COLO668 (cell line): ENCODE measurements at regions not wholly inside any gene's neighbourhood (a gene's known extent, or its start where the extent isn't known, plus 50 kb on each side); places are given as distances from the start of the nearest gene placed in this dataset.

ENCODE experiments used
- DNase-seq: peaks from one replicate; lab custom pipeline; 2025; ENCODE audit not compliant: unreplicated experiment; lab: John Stamatoyannopoulos, UW

DNA sequence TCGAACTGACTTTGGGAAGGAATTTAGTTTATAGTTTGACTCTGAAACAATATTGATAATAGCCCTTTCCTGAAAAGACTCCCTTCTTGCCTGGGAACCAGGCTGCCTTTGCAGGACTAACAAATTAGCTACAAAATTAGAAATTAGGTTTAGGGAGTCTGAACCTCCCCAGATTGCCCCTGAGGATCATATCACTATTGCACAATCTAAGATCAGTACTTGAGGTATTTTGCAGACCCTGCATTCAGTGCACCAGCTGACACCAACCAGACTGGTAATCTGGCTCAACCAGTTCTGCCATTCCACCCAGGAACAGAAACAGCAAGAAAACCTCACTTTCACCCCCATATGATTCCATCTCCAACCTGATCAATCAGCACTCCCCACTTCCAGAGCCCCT, 131.8 kb upstream of the GALNT5 start:
- DNase-seq: no peak

DNA sequence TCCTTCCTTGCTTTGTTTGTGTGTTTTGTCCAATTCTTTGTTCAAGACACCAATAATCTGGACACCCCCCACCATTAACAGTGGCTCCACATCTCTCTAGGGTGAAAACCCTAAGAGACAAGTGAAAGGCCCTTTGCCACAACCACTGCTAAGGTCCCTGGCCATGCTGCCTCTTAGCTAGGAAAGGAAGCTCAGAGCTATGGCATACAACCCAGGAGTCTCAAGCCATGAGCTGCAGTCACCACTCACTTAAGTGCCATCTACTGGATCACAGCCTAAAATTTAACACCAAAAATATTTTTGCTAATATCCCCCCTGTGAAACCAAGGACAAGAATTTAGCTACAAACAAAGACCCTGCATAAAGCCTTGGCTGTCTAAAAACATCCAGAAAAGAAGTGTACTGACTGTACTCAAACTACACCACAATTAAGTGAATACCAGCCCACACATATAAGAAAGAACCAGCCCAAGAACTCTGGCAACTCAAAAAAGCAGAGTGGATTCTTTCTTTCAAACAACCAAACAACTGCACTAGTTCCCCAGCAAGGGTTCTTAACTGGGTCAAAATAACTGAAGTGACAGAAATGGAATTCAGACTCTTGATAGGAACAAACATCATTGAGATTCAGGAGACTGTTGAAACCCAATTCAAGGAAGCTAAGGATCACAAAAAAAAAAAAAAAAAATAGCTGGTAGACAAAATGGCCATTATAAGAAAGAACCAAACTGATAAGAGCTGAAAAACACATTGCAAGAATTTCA, 130.1 kb upstream of the GALNT5 start:
- no peak for DNase-seq

DNA sequence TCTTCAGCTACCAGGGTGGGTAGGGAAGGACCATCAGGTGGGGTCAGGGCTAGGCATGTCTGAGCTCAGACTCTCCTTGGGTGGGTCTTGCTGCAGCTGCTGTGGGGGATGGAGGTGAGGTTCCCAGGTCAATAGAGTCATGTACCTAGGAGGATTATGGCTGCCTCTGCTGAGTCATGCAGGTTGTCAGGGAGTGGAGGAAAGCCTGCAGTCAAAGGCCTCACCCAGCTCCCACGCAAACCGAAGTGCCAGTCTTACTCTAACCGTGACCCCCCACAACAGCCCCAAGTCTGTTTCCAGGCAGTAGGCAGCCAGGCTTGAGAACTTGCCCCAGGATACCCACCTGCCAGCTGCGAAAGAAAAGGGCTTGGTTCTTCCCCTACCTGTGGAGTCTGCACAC, 113.6 kb upstream of the GALNT5 start:
- no peak for DNase-seq

DNA sequence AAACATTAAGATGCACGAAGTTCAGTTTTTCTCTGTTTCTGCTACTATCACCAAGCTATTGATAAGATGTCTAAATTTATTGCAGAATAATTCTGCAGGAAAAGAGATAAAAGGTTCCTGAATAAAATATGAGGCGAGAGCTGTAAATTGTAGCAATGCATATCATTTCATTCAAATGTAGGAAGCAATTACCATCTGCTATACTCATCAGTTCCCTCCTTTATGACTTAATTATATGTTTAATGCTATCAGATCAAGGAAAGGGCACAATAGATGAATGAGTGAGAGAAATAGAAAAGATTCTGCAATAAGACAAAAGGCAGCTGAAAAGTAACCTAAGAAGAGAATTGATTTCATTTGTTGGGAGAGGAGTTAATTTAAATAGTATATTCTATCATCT, 108.2 kb upstream of the GALNT5 start:
- no peak for DNase-seq

DNA sequence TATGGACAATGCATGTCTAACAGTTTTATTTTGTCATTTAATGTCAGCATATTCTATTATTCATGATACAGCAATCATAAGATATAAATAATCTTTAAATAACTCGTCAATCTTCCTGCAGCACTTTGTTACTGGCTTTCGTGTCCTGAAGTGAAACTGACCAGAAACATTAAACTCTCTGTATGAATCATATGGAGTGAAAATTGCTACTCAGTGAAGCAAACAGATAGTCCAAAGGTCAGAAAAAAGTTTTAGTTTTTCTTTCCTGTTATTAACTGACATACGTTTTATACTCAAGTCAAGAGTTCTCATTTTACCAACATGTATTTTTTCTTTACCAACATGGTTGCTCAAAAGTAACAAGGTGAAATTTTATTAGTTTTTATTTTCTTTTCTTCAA, 106.8 kb upstream of the GALNT5 start:
- DNase-seq: no peak

DNA sequence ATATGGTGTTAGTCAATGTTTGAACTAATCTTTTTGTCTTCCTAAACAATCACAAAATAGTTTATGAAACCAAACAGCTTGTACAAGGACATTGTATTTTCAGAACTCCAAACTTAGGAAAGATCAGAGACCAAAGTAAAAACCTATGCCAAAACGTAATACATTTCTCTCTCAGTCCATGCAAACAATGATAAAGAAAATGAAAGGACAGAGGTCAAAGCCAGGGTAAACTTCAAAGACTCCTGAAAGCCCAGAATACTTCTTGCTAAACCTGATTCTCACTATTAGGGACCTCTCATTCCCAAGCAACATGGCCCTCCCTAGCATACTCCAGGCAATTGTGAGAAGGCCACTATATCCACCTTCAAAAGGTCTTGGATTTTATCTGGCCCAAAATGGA, 105.1 kb upstream of the GALNT5 start:
- DNase-seq: no peak

DNA sequence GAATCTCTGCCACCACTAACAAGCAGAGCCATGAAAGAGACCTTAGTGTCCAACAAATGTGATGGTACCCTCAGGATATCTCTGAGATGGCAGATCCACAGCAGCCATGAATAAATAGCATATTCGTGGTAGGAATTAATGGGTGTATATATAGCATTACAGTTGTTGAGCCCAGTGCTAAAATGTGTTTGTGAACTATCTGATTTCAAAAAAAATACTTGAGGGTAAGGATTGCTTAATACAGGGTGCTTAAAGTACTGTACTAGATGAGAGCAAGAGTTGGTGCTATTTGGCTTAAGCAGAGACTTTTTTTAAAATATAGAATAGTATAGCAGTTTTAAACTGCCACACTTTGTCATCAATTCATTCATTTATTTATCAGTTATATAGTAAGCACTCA, 101.5 kb upstream of the GALNT5 start:
- no peak for DNase-seq

DNA sequence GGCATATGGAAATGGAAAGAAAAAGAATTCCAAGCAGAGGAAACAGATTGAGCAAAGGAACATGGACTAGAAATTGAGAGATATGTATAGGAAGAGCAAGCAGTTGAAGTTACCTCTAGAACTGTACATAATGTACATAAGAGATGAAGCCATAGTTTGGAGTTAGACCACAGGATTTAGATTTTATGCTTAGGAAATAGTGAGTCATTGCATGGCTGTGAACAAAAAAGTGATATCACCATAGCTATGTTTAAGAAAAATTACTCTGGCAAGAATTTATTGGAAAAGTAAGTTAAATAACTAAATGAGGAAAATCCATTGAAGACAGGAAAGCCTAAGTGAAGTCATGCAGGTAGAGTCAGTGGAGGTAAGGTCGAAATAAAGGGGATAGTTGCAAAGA, 99.4 kb upstream of the GALNT5 start:
- no peak for DNase-seq

DNA sequence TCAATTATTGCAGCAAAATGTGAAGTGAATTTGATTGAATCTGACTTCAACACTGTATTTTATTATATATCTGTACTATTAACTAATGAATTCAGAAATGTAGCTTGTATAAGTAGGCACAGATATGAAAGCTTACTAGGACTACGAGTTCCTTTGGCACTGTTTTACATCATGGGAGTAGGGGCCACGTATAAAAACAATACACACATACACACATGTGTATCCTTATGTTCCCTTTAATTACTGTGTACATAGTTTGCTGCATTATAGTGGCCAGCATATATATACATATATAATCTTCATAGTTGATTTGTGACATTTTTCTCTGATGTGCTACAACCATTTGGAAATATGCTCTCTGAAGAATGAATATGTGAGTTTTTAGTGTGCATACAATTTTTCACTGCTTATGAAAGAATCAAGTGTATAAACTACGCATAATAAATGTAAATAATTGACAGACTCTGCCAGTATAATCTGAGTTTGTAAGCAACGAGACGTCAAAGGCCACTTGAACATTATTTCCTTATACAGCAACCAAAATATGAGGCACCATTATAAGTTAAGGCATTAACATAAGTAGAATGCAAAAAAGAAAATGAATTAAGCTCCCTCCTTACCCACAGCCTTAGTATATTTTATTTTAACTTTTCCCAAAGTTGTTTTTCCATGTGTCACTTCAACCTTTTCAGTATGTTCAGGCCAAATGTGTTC, 98.1 kb upstream of the GALNT5 start:
- no peak for DNase-seq

DNA sequence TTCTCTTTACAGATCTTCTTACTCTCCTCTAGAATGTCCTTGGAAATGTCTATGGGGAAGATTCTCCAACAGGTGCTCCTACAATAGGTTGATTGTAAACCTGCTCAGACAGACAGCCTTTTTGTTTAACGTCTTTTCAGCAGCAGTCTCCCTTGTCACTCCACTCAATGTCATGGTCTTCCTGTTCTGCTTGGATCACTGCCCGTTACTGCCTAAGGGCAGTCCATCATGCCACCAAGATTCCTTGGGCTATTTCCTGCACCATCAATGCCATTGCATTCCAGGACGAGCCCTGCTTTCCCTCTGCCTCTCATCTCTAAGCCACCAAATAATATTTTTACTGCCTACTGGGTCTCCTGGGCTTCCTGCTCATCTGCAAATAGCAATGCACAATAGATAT, 97.4 kb upstream of the GALNT5 start:
- no peak for DNase-seq

DNA sequence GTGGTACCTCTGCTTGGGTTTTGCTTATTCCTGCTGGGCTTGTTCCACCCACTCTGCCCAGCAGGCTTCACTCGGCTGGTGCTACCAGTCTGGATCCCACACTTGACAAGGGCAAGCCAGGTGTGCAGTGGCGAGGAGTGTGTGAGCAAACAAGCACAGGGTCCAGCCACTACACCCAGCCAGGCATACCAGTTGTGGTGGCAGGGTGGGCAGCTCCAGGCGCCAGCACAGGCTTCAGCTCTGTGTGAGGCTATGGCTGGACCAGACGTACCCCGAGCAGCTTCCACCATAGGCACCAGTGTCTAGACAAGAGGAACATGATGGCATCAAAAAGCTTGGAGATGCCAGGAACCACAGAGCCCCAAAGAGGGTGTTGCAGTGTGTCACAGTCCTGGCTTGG, 93.1 kb upstream of the GALNT5 start:
- DNase-seq: no peak

DNA sequence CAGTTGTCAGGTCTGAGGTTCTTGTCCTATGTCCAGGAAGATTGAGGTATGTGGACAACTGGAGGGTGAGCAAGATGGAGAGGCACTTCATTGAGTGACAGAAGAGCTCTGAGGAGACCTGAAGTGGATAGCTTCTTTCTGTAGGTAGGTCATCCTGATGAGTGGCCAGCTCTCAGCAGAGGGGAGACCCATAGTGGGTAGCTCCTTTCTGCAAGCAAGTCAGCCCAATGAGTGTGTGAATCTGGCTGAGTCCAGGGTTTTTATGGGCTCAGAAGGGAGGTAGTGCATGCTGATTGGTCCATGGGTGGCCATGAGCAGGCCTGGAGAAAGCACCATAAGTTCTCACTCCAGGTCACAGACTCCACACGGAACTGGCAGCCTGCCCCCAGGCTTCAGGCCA, 92.6 kb upstream of the GALNT5 start:
- no peak for DNase-seq

DNA sequence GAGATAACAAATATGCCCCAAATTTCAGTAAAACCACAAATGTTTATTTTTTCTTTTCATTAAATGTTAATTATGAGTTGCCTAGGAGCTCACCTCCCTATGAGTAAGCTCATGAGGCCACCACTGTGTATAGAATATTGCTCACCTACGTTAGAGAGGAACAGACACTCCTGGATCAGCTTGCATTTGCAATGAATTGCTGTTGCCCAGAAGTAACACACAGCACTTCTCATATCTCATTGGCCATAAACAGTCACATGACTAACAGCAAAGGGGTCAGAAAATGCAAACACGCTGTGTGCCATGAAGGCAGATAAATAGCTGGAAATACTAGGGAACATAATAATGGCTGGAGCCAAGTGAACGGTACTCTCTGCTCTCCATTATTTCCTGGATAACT, 89.0 kb upstream of the GALNT5 start:
- DNase-seq: no peak

DNA sequence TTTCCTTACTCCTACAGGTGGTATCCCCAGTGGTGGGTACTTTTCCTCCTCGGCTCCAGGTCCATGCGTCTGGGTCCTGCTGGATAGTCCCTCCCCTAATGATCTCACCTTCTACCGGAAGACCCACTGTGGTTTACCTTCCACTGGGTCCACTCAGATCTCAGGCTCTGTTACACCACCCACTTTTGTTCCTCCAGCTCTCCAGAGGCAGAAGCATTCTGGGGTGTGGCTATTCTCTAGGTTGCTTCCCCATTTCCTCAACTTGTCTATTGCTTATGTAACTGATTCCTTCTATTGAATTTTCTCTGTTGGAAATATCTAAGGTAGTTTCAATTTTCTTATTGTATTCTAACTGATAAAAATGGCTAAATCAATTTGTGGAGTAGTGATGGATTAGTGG, 87.6 kb upstream of the GALNT5 start:
- DNase-seq: no peak

DNA sequence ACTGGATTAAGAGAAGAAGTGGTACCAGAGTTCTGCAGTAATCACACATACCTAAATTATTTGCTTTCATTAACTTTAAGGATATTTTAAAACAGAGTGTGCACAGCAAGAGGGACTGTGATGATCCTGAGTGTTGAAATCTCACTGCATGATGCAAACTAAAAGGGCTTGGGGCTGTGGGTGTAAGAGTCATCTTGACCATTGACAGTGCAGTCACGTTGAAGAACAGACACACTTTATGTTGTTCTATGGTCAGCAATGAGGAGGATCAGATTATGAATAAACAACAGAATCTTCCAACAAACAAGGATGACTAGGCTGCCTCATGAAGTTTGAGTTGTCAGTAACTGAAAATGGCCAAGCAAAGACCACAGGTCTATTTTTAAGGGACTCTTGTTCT, 87.2 kb upstream of the GALNT5 start:
- no peak for DNase-seq

DNA sequence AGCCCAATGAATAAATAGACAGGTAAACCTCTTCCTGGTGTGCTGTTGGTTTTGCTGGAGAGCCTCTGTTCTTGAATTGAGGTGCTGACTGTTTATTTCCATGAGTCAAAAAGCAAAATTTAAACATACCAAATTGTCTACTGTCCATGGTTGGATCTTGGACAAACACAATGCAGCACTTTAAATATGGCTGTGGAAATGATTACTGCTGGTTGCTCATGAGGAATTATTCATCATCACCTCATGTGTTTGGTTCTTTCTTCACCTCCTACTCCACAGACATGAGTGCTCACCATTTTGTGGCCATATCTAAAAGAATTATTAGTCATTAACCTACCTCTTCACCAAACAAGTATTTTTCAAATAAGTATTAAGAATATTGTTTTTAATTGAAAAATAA, 85.3 kb upstream of the GALNT5 start:
- DNase-seq: no peak

DNA sequence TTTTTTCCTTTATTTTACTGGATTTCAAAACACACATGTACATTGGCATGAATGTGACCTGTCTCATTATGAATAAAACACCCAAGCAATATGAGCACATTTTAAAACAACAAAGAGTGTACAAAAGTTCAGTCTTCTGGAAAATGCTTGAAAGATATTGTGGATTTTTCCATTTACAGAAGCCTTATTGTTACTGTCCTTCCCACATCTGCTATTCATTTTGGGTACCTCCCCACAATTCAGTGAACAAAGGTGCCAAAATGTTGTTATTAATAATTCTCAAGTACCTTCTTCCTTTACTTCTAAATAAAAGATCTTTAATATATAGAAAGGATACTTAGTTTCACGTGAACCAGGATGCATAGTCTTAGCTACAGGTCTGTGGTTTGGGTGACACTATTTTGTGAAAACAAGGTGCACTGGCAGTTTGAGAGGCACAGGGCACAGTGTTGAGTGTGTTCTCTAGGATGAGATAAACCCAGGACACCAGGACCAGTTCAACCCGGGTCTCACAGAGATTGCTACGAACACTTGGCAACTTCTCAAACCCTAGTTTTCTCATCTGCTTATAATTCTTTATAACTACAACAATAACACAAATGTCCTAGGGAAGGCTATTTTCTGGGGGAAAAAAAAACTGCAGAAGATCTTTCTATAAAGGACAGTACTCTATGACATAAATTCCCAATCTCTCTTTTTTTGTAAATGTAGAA, 84.5 kb upstream of the GALNT5 start:
- no peak for DNase-seq

DNA sequence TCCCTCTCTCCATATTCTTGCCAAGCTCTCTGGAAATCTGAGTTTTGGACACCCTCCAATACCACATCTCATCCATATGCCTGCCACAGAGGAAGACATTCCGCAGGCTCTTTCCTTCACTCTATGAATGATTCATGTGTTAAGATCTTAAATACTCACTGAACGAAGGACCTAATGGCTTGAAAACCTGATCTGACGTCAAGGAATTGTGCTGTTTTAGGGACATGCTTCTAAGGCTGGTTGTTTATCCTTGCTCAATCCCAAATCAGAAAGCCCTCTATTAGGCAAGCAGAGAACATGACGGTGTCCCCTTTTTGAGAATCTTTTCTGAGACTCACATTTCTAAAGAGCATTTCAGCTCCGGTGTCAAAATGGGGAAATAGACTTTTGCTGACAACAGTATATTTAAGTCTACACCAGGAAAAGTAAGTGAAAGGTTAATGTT, 83.7 kb upstream of the GALNT5 start:
- no peak for DNase-seq

DNA sequence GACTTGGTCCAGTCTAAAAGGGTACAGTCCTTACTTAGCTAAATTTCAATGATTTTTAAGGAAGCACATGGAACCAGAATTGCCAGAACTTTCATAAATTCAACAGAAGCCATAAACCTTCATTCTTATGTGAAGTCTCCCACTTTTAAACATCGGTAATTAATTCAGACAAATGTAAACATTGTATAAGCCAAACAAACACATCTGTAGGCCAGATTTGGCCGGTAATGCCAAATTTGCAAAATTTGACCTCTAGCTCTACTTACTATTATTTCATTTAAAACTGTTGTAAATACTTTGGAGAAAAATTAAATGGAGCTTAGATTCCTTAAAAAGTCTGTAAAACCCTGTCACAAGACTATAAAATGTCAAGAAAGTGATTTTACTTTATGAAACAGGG, 83.2 kb upstream of the GALNT5 start:
- no peak for DNase-seq

DNA sequence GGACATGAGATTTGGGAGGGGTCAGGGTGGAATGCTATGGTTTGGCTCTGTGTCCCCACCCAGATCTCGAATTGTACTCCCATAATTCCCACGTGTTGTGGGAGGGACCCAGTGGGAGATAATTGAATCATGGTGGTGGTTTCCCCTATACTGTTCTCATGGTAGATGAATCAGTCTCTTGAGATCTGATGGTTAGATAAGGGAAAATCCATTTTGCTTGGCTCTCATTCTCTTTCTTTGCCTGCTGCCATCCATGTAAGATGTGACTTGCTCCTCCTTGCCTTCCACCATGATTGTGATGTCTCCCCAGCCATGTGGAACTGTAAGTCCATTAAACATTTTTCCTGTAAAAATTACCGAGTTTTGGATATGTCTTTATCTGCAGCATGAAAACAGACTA, 80.9 kb upstream of the GALNT5 start:
- no peak for DNase-seq

DNA sequence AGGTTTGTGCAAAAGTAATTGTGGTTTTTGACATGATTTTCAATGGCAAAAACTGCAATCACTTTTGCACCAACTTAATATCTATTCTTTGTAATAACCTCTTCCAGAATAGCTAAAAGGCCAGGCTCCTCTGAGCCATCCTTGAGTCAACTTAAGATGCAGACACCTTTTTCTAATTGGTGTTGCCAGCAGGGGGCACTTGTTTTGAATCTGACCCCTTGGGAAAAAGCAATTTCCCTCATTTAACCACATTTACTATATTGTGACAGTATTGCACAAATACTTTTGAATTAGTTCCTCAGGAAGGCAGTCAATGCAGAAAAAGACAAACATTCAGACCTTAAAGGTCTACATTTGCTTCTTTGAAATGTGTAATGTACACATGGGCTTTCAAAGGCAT, 78.6 kb upstream of the GALNT5 start:
- DNase-seq: no peak
